ENCODE measurements at regions not wholly inside any gene's neighbourhood (a gene's known extent, or its start where the extent isn't known, plus 50 kb on each side); places are given as distances from the start of the nearest gene placed in this dataset.

- TF ChIP-seq, protein P1, sequence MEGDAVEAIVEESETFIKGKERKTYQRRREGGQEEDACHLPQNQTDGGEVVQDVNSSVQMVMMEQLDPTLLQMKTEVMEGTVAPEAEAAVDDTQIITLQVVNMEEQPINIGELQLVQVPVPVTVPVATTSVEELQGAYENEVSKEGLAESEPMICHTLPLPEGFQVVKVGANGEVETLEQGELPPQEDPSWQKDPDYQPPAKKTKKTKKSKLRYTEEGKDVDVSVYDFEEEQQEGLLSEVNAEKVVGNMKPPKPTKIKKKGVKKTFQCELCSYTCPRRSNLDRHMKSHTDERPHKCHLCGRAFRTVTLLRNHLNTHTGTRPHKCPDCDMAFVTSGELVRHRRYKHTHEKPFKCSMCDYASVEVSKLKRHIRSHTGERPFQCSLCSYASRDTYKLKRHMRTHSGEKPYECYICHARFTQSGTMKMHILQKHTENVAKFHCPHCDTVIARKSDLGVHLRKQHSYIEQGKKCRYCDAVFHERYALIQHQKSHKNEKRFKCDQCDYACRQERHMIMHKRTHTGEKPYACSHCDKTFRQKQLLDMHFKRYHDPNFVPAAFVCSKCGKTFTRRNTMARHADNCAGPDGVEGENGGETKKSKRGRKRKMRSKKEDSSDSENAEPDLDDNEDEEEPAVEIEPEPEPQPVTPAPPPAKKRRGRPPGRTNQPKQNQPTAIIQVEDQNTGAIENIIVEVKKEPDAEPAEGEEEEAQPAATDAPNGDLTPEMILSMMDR (IDR thresholded peaks at IDR 0.05): no peak
- ATAC-seq (no peak), DNase-seq (no peak)
- Histone ChIP-seq H3K9me3 (peaks cover 12% of the 10 kb centered on the region), H3K4me3 (no peak overlapping the region), H3K36me3 (ENCODE audit: low read depth) (no peaks in the 10 kb centered on the region), H3K4me1 (ENCODE audit: low read depth) (no peaks in the 10 kb centered on the region)
- intact Hi-C loops (cut with DNase I, micrococcal nuclease): no loop called here
Measured at GRCh38 chr3:27616031-27616430, 106.1 kb downstream of the EOMES start.

DNA sequence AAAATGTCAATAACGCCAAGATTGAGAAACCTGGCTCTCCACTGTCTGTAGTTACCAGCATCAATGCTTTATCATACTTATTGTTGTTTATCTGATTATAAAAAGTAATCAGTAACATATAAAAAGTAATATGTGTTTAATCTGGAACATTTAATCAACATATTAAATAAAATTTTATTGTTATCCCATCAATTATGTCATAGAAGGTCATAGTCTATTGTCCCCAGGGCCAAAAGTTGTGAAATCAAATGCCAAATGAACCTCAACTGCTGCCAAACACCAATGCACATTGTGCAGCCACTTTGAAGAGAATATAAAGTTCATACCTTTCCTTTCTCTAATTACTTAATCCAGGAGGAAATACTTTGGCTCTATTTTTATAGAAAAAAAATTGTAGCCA is 106.6 kb downstream of the EOMES start:
- Histone ChIP-seq H3K4me3 (no peak overlapping the region), H3K4me1 (ENCODE audit: low read depth) (no peaks in the 10 kb centered on the region), H3K9me3 (peaks cover 12% of the 10 kb centered on the region), H3K36me3 (ENCODE audit: low read depth) (no peaks in the 10 kb centered on the region)
- DNase-seq (no peak), ATAC-seq (no peak)
- TF ChIP-seq, protein P1 (IDR thresholded peaks at IDR 0.05): no peak
- intact Hi-C loops (cut with DNase I, micrococcal nuclease): no loop called here

GRCh38 chr3:27614592-27614991 is 107.5 kb downstream of the EOMES start:
- no peak overlapping the region for H3K4me3 ChIP-seq
- intact Hi-C loops (cut with DNase I, micrococcal nuclease): no loop called here
- no peak for ATAC-seq

GRCh38 chr3:27613846-27614500 is 108.2 kb downstream of the EOMES start:
- DNase-seq: no peak
- no peak for ATAC-seq
- TF ChIP-seq, protein P1 (IDR thresholded peaks at IDR 0.05): no peak
- intact Hi-C loops (cut with DNase I, micrococcal nuclease): no loop called here
- Histone ChIP-seq H3K9me3 (peaks cover 12% of the 10 kb centered on the region), H3K4me3 (no peak overlapping the region), H3K36me3 (ENCODE audit: low read depth) (no peaks in the 10 kb centered on the region), H3K4me1 (ENCODE audit: low read depth) (no peaks in the 10 kb centered on the region)

More at GRCh38 chr3:27614592-27614991, 107.5 kb downstream of the EOMES start:
- TF ChIP-seq, protein P1 (IDR thresholded peaks at IDR 0.05): no peak
- no peak for DNase-seq
- Histone ChIP-seq H3K4me1 (ENCODE audit: low read depth) (no peaks in the 10 kb centered on the region), H3K36me3 (ENCODE audit: low read depth) (no peaks in the 10 kb centered on the region), H3K9me3 (peaks cover 12% of the 10 kb centered on the region)

DNA sequence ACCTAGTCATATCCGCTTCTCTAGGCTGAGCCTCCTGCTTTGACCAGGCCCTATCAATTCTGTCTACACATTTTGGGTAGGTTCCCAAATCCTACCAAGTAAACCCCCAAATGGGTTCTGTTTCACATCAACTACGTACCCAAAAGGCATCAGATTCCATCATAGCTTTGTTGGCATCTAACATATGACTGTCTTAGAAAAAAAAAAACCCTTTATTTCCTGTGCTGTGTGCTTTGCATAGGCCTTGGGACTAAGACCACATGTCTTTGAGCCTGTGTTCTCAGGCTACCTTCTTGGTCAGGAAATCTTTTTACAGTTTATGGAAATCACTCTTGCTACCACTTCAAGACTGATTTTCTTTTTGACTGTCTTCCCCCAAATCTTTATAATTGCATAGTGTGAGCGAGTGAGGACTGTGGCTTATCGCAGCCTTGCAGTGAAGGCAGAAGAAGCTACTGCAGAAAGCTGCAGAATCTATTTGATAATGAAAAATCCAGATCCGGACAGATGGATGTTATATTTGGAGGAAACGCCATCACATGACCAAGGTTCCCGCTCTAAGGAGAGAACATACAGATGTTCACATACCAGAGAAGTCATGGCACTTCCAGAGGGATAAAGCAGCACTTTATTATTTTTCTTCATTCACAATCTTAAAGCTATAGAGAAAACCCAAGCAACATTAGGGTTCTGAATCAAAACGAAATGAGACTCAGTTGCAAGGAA is 111.2 kb downstream of the EOMES start:
- H3K9me3 ChIP-seq: peaks cover 12% of the 10 kb centered on the region
- TF ChIP-seq, protein P1 (IDR thresholded peaks at IDR 0.05): no peak
- H3K36me3 ChIP-seq (ENCODE audit: low read depth): no peaks in the 10 kb centered on the region
- ATAC-seq: no peak
- intact Hi-C loops (cut with DNase I, micrococcal nuclease): no loop called here
- DNase-seq: no peak
- no peaks in the 10 kb centered on the region for H3K4me1 ChIP-seq (ENCODE audit: low read depth)
- H3K4me3 ChIP-seq: no peak overlapping the region
